ENCODE measurements at regions not wholly inside any gene's neighbourhood (a gene's known extent, or its start where the extent isn't known, plus 50 kb on each side); places are given as distances from the start of the nearest gene placed in this dataset.

- Mint-ChIP-seq H3K9me3 (peaks cover 2% of the 10 kb centered on the region), H3K4me3 (no peak overlapping the region), H3K36me3 (no peaks in the 10 kb centered on the region), H3K27me3 (peaks cover 3% of the 10 kb centered on the region), H3K4me1 (ENCODE audit: unreplicated experiment) (no peaks in the 10 kb centered on the region), H3K27ac (no peak overlapping the region)
- DNase-seq (ENCODE audit: extremely low spot score, unreplicated experiment) = no peak
- no peak for TF ChIP-seq CTCF (conservative IDR thresholded peaks at IDR 0.05)
Measured at GRCh38 chr22:34934261-34934660, 131.7 kb upstream of the ISX start.

GRCh38 chr22:34943830-34944229, 122.1 kb upstream of the ISX start:
- Mint-ChIP-seq H3K4me3 (no peak overlapping the region), H3K27me3 (peaks cover 9% of the 10 kb centered on the region), H3K36me3 (no peaks in the 10 kb centered on the region), H3K27ac (no peak overlapping the region), H3K9me3 (peaks cover 4% of the 10 kb centered on the region), H3K4me1 (ENCODE audit: unreplicated experiment) (no peaks in the 10 kb centered on the region)
- peak; percentile 28 for TF ChIP-seq CTCF (conservative IDR thresholded peaks at IDR 0.05)
- no peak for DNase-seq (ENCODE audit: extremely low spot score, unreplicated experiment)

DNA sequence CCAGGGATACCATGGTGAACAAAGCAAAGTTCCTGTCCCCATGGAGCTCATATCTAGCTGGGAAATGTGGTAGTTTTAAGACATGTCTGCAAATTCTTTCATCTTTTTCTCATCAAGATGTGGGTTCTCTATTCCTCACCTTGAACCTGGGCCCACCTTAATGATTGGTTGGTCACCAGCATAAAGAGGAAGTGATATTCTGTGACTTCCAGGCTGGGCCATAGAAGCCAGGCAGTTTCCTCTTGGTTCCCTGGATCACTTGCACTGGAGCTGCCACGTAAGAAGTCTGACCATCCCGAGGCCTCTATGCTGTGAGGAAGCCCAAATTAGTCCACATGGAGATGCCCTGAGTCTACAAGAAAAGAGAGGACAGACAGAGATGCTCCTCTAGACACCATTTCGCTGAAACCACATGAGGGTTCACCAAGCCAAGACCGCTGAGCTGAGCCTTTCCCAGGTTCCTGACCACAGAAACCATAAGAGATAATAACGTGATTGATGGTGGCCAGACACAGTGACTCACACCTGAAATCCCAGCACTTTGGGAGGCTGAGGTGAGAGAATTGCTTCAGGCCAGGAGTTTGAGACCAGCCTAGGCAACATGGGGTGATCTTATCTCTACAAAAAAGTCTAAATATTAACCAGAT, 119.5 kb upstream of the ISX start:
- H3K9me3 Mint-ChIP-seq = no peaks in the 10 kb centered on the region

GRCh38 chr22:34950489-34950888, 115.5 kb upstream of the ISX start:
- Mint-ChIP-seq H3K9me3 (no peaks in the 10 kb centered on the region), H3K4me1 (ENCODE audit: unreplicated experiment) (peaks cover 11% of the 10 kb centered on the region), H3K27ac (no peak overlapping the region), H3K27me3 (peaks cover 6% of the 10 kb centered on the region), H3K36me3 (no peaks in the 10 kb centered on the region), H3K4me3 (no peak overlapping the region)
- no peak for TF ChIP-seq CTCF (conservative IDR thresholded peaks at IDR 0.05)
- DNase-seq (ENCODE audit: extremely low spot score, unreplicated experiment) = no peak

More for the DNA sequence above, 119.5 kb upstream of the ISX start:
- H3K4me1 Mint-ChIP-seq (ENCODE audit: unreplicated experiment) = peaks cover 7% of the 10 kb centered on the region
- DNase-seq (ENCODE audit: extremely low spot score, unreplicated experiment) = no peak
- no peak overlapping the region for H3K27ac Mint-ChIP-seq
- no peaks in the 10 kb centered on the region for H3K36me3 Mint-ChIP-seq
- no peak overlapping the region for H3K4me3 Mint-ChIP-seq
- TF ChIP-seq CTCF (conservative IDR thresholded peaks at IDR 0.05) = no peak
- peaks cover 6% of the 10 kb centered on the region for H3K27me3 Mint-ChIP-seq

DNA sequence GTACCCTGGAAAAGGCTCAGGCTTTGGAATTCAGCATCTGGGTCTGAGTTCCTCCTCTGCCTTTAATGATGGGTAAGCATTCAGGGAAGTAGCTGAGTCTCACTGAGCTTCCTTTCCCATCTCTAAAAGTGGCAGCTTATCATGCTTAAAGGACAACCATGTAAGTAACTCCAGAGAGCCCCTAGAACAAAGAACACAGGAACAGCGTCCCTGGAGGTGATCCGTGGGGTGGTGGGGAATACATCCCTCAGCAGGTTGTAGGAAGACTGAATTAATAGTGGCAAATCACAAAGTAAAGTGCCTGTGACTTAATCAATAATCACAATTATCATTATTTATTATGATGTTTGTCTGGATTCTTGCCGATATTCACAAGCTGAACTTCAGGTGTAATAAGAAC, 114.7 kb upstream of the ISX start:
- TF ChIP-seq CTCF (conservative IDR thresholded peaks at IDR 0.05) = no peak
- DNase-seq (ENCODE audit: extremely low spot score, unreplicated experiment) = no peak
- Mint-ChIP-seq H3K27ac (no peak overlapping the region), H3K4me3 (no peak overlapping the region), H3K27me3 (peaks cover 6% of the 10 kb centered on the region), H3K4me1 (ENCODE audit: unreplicated experiment) (peaks cover 11% of the 10 kb centered on the region), H3K9me3 (no peaks in the 10 kb centered on the region), H3K36me3 (no peaks in the 10 kb centered on the region)

DNA sequence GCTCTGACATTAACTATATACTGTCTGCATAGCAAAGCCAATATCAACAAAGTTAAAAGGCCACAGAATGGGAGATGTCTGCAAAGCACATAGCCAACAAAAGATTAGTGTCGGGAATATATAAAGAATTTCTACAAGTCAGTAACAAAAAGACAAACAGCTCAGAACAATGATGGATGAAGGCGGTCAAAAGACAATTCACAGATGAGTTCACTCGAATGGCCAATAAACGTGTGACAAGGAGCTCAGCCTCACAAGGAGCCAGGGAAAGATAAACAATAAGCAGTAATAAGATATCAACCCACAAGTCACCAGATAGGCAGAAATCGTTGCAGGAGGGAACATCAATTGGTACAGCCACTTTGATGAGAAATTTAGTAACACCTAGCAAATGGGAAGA, 106.0 kb upstream of the ISX start:
- DNase-seq (ENCODE audit: extremely low spot score, unreplicated experiment) = no peak
- H3K4me1 Mint-ChIP-seq (ENCODE audit: unreplicated experiment) = no peaks in the 10 kb centered on the region
- H3K27ac Mint-ChIP-seq = no peak overlapping the region
- no peaks in the 10 kb centered on the region for H3K9me3 Mint-ChIP-seq
- H3K27me3 Mint-ChIP-seq = no peaks in the 10 kb centered on the region
- TF ChIP-seq CTCF (conservative IDR thresholded peaks at IDR 0.05) = no peak
- no peaks in the 10 kb centered on the region for H3K36me3 Mint-ChIP-seq
- H3K4me3 Mint-ChIP-seq = no peak overlapping the region
